Muscle of leg (tissue), 3 donors: ENCODE measurements at regions not wholly inside any gene's neighbourhood (a gene's known extent, or its start where the extent isn't known, plus 50 kb on each side); places are given as distances from the start of the nearest gene placed in this dataset.
"Not testable (repeated sequence)": the region's sequence is repeated elsewhere in the genome, so short reads cannot be mapped to it uniquely, and the experiment has no call there.

ENCODE experiments used
- DNase-seq: peaks from one replicate; pipeline ENCODE4 v3.0.0; 2013
- H3K27ac ChIP-seq: one replicate; pipeline ENCODE4 v1.5.1; 2013; ENCODE audit warnings: mild to moderate bottlenecking, low read length, control low read depth
- H3K27me3 ChIP-seq: one replicate; pipeline ENCODE4 v1.6.1; 2013; ENCODE audit warnings: low read length; ENCODE audit not compliant: control insufficient read depth, insufficient read depth
- H3K36me3 ChIP-seq: one replicate; pipeline ENCODE4 v1.6.1; 2013; ENCODE audit warnings: low read length; ENCODE audit not compliant: control insufficient read depth, insufficient read depth
- H3K4me1 ChIP-seq: one replicate; pipeline ENCODE4 v1.6.1; 2013; ENCODE audit warnings: low read length; ENCODE audit not compliant: control insufficient read depth, insufficient read depth
- H3K4me3 ChIP-seq: one replicate; pipeline ENCODE4 v1.5.1; 2013; ENCODE audit warnings: low read length, control low read depth
- H3K9me3 ChIP-seq: replicated peaks from 2 replicates; pipeline ENCODE4 v1.6.1; 2013; ENCODE audit warnings: low read depth, low read length; ENCODE audit not compliant: control insufficient read depth
- WGBS: methylation state at CpG from one replicate; pipeline ENCODE4 v1.1.5; 2013; ENCODE audit warnings: missing lambda C conversion rate; ENCODE audit not compliant: insufficient coverage; 5-methylcytosine and 5-hydroxymethylcytosine counted together

DNA sequence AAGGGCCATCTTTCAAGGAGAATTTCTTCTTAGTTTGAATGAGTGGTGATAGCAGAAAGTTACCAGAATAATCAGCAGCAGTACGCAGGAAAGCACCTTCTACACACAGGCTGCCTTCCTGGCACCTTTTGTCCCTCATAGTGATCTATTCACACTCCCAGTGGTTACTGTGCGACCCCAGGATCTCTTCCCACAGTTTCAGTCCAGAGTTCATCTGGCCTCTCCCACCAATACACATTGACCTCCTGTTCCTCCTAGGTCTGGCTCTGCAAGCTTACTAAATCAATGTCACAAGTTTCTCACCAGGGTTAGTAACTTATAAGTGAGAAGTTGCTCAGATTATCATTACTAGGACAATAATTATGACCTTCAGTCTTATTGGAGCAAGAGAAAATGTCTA, 99.1 kb upstream of the PIK3R1 start:
- no peaks in the 10 kb centered on the region for H3K27me3 ChIP-seq
- H3K4me3 ChIP-seq, result no peak overlapping the region
- no peak overlapping the region for H3K27ac ChIP-seq
- WGBS, result 78% methylated on average over 2 of the region's 2 CpGs
- no peaks in the 10 kb centered on the region for H3K9me3 ChIP-seq
- no peak for DNase-seq
- no peaks in the 10 kb centered on the region for H3K4me1 ChIP-seq
- no peaks in the 10 kb centered on the region for H3K36me3 ChIP-seq

DNA sequence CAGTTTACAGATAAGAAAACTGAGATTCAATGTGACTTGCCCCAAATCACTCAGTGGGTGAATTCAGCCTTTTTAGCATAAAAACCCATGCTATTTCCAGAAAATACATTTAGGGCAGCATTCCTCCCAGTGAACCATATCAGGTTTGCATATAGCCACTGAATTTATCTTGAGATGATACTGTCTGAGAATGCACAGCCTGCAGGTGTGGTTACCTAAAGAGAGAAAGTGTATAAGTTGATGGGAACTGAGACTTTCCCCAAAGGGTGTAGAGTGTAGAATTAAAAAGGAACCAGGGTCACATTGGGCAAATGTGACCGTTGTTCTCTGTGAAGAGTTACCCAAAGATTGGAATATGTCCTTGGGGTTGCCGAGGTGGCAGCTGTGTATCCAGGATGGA, 100.0 kb upstream of the PIK3R1 start:
- Histone ChIP-seq H3K4me1 (no peaks in the 10 kb centered on the region), H3K9me3 (no peaks in the 10 kb centered on the region), H3K27ac (no peak overlapping the region), H3K4me3 (no peak overlapping the region), H3K36me3 (no peaks in the 10 kb centered on the region), H3K27me3 (no peaks in the 10 kb centered on the region)
- no peak for DNase-seq
- WGBS, result 90% methylated on average over 2 of the region's 2 CpGs

DNA sequence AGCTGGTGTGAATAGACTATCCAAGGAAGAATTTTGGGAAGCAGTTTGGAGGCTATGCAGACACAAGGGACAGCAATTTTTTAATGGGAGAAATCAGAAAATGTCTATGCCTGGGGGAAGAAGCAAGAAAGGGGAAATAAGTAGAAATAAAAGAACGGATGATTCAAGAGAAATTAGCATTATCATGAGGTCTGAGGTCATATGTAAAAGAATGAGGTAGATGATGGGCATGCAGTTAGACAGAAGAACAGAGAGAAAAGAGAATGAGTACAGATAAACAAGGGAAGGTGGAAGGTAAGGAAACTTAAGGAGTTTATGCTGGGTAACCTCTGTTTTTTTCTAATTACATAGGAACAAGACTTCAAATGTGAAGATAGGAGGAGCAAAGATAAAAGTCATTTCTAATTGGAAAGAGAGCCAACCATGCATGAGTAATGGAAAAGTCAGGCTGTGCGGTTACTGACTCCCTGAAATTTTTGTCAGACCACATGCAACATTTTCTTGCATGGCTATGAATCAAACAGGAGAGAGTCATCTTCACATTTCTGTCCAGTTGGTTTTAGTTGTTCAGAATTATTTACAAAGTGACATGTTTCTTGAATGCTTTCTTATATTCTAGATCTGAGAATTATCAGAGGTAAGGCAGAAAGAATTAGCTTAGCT, 101.0 kb upstream of the PIK3R1 start:
- DNase-seq, result no peak
- WGBS, result 83% methylated on average over 2 of the region's 2 CpGs
- no peaks in the 10 kb centered on the region for H3K4me1 ChIP-seq
- no peaks in the 10 kb centered on the region for H3K27me3 ChIP-seq
- H3K4me3 ChIP-seq, result no peak overlapping the region
- no peaks in the 10 kb centered on the region for H3K9me3 ChIP-seq
- no peak overlapping the region for H3K27ac ChIP-seq
- no peaks in the 10 kb centered on the region for H3K36me3 ChIP-seq

DNA sequence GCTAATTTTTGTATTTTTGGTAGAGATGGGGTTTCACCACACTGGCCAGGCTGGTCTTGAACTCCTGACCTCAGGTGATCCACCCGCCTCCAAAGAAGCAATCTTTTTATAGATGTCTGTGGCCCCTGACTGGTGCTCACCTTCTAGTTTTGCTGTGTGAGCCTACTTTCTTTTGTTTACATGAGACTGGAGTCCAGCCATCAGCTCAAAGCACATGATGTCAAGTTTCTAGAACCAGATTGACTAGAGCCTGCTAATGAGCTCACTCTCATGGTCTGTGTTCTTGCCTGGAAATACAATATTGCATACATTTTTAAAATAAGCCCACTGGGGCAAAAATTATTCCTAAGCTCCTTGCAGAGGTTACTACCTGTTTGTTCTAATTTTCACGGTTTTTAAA, 102.9 kb upstream of the PIK3R1 start:
- DNase-seq, result no peak
- no peak overlapping the region for H3K4me3 ChIP-seq
- H3K4me1 ChIP-seq, result no peaks in the 10 kb centered on the region
- H3K36me3 ChIP-seq, result no peaks in the 10 kb centered on the region
- no peak overlapping the region for H3K27ac ChIP-seq
- WGBS, result 100% methylated on average over 1 of the region's 2 CpGs
- H3K27me3 ChIP-seq, result no peaks in the 10 kb centered on the region
- H3K9me3 ChIP-seq, result no peaks in the 10 kb centered on the region

DNA sequence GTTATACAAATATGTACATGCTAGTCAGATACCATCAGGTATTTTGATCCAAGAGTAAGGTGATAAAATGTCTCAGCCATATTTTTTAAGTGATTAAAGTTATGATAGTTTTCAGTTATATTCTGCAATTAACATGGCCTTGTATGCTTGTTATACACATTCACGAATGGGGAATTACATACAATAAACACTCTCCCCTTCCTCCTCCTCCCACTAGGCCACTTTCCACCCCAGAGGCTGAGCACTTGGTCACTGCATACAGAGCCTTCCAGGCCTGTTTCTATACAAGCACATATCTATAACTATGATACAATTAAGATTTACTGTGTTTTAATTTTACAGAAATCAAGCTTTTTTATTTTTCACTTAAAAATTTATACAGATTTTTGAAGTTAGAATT, 104.7 kb upstream of the PIK3R1 start:
- DNase-seq, result no peak
- no peaks in the 10 kb centered on the region for H3K4me1 ChIP-seq
- WGBS, result no CpG with 5 or more reads among the region's 1 CpG

DNA sequence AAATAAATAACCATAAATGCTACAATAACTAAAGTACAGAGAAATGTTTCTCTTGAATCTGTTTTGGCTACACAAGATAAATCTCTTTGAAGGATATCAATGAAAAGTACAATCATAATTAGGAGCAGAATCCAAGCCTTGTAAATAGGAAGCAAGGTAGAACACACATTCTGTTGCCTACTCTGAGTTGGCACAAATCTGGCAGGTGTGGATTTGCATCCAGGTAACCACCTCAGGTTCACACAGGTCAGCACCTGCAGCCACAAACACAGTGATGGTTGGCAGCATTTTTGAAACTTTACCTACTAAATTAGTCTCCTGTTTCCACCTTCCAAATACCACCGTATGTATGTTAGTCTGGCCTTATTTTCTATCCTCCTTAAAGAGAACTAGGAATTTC, 105.3 kb upstream of the PIK3R1 start:
- Histone ChIP-seq H3K27ac (no peak overlapping the region), H3K4me3 (no peak overlapping the region), H3K27me3 (no peaks in the 10 kb centered on the region), H3K9me3 (no peaks in the 10 kb centered on the region), H3K4me1 (no peaks in the 10 kb centered on the region), H3K36me3 (no peaks in the 10 kb centered on the region)
- DNase-seq, result no peak
- 67% methylated on average over 1 of the region's 1 CpG for WGBS

More for the DNA sequence above, 104.7 kb upstream of the PIK3R1 start:
- H3K9me3 ChIP-seq, result no peaks in the 10 kb centered on the region
- H3K27me3 ChIP-seq, result no peaks in the 10 kb centered on the region
- no peaks in the 10 kb centered on the region for H3K36me3 ChIP-seq
- no peak overlapping the region for H3K4me3 ChIP-seq
- H3K27ac ChIP-seq, result no peak overlapping the region

DNA sequence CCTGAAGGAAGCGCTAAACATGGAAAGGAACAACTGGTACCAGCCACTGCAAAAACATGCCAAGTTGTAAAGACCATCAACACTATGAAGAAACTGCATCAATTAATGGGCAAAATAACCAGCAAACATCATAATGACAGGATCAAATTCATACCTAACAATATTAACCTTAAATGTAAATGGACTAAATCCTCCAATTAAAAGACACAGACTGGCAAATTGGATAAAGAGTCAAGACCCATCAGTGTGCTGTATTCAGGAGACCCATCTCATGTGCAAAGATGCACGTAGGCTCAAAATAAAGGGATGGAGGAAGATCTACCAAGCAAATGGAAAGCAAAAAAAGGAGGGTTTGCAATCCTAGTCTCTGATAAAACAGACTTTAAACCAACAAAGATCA, 111.3 kb upstream of the PIK3R1 start:
- not testable (repeated sequence) for H3K27ac ChIP-seq, H3K4me3 ChIP-seq, DNase-seq, H3K27me3 ChIP-seq, H3K9me3 ChIP-seq, H3K4me1 ChIP-seq, H3K36me3 ChIP-seq
- WGBS, result no CpG with 5 or more reads among the region's 2 CpGs

DNA sequence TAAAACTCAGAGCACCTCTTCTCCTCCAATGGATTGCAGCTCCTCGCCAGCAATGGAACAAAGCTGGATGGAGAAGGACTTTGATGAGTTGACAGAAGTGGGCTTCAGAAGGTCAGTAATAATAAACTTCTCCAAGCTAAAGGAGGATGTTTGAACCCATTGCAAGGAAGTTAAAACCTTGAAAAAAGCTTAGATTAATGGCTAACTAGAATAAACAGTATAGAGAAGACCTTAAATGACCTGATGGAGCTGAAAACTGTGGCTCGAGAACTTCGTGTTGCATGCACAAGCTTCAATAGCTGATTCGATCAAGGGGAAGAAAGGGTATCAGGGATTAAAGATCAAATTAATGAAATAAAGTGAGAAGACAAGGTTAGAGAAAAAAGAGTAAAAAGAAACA, 112.3 kb upstream of the PIK3R1 start:
- H3K4me1 ChIP-seq, H3K9me3 ChIP-seq, H3K27ac ChIP-seq, H3K4me3 ChIP-seq, DNase-seq, H3K27me3 ChIP-seq, H3K36me3 ChIP-seq: not testable (repeated sequence)
- no CpG with 5 or more reads among the region's 4 CpGs for WGBS

DNA sequence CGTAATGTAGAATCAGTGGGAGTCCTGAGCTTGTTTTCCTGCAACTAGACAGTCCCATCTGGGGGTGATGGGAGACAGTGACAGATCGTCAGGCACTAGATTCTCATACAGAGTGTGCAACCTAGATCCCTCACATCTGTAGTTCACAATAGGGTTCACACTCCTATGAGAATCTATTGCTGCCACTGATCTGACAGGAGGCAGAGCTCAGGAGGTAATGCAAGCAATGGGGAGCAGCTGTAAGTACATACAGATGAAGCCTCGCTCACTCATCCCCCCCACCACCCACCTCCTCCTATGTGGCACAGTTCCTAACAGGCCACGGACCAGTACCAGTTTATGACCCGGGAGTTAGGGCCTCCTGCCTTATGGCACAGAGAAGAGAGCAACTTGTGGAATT, 116.2 kb upstream of the PIK3R1 start:
- Histone ChIP-seq H3K36me3 (no peaks in the 10 kb centered on the region), H3K27me3 (no peaks in the 10 kb centered on the region), H3K4me1 (no peaks in the 10 kb centered on the region), H3K4me3 (no peak overlapping the region), H3K27ac (no peak overlapping the region), H3K9me3 (no peaks in the 10 kb centered on the region)
- DNase-seq, result no peak
- 93% methylated on average over 3 of the region's 5 CpGs for WGBS

DNA sequence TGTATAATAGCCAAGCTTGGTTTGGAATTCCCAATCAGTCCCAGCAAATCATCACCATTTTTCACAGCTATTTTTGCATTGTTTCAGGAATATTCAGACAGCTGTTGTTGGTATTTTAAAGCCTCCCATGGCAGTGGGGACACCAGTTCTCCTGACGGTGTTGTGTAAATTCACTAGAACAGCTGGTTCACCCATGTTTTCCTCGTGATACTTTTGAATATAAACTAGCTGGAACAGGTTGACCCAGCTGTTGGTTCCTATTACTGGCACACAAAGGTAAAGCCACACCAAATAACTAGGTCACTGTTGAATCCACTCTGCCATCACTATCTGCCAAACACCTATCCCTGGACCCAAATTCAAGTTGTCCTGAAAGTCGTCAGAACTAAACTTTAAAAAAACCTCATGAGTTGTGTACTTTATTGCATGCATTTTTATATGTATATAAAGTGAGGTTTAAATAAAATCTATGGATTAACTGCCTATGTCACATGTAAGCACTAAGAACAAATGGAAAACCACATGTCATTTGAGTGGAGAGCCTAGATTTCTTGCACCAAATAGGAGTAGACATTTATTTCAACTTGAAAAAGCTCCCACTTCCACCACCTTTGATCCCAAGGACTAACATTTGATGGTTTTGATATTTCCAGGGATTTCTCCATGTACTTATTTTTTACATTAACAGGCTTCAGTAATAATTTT, 121.9 kb upstream of the PIK3R1 start:
- Histone ChIP-seq H3K27ac (no peak overlapping the region), H3K9me3 (no peaks in the 10 kb centered on the region), H3K4me3 (no peak overlapping the region), H3K4me1 (no peaks in the 10 kb centered on the region), H3K27me3 (no peaks in the 10 kb centered on the region), H3K36me3 (no peaks in the 10 kb centered on the region)
- WGBS, result 79% methylated on average over 2 of the region's 3 CpGs
- no peak for DNase-seq
